CD4-positive, alpha-beta T cell treated with Interleukin-2 at 100 ng/mL for 4 hours (primary cell): ENCODE measurements at regions not wholly inside any gene's neighbourhood (a gene's known extent, or its start where the extent isn't known, plus 50 kb on each side); places are given as distances from the start of the nearest gene placed in this dataset.

Experiments
- DNase-seq: peaks from one replicate; pipeline ENCODE4 v3.0.0-alpha.2; 2020; ENCODE audit warnings: low spot score

GRCh38 chr2:8481463-8482009, 200.3 kb upstream of the ID2 start:
- DNase-seq: peak; percentile 49

- DNase-seq: no peak
Observed at GRCh38 chr2:8482432-8482831, 199.4 kb upstream of the ID2 start.

GRCh38 chr2:8484502-8485283, 197.2 kb upstream of the ID2 start:
- peak; percentile 40 for DNase-seq

GRCh38 chr2:8485736-8486135, 196.1 kb upstream of the ID2 start:
- DNase-seq: no peak

GRCh38 chr2:8486141-8486540, 195.7 kb upstream of the ID2 start:
- peak; percentile 51 for DNase-seq

- DNase-seq: no peak
Observed at GRCh38 chr2:8487461-8487932, 194.4 kb upstream of the ID2 start.

GRCh38 chr2:8488001-8488738, 193.7 kb upstream of the ID2 start:
- peak; percentile 87 for DNase-seq

GRCh38 chr2:8489221-8489620, 192.6 kb upstream of the ID2 start:
- DNase-seq: no peak

- DNase-seq: no peak
Observed at GRCh38 chr2:8489751-8490150, 192.1 kb upstream of the ID2 start.

- no peak for DNase-seq
Observed at GRCh38 chr2:8490166-8490721, 191.6 kb upstream of the ID2 start.

GRCh38 chr2:8491296-8492027, 190.4 kb upstream of the ID2 start:
- DNase-seq: no peak

GRCh38 chr2:8494151-8494550, 187.7 kb upstream of the ID2 start:
- no peak for DNase-seq

GRCh38 chr2:8494589-8494988, 187.3 kb upstream of the ID2 start:
- DNase-seq: no peak

- DNase-seq: no peak
Observed at GRCh38 chr2:8495189-8495989, 186.5 kb upstream of the ID2 start.

GRCh38 chr2:8496079-8496478, 185.8 kb upstream of the ID2 start:
- no peak for DNase-seq

- DNase-seq: no peak
Observed at GRCh38 chr2:8496617-8497016, 185.2 kb upstream of the ID2 start.

- no peak for DNase-seq
Observed at GRCh38 chr2:8498994-8499393, 182.9 kb upstream of the ID2 start.

GRCh38 chr2:8500124-8501054, 181.5 kb upstream of the ID2 start:
- DNase-seq: no peak

GRCh38 chr2:8501061-8501720, 180.7 kb upstream of the ID2 start:
- no peak for DNase-seq

- DNase-seq: no peak
Observed at GRCh38 chr2:8502316-8502715, 179.5 kb upstream of the ID2 start.
